Right lung (tissue), 2 donors: ENCODE measurements at regions not wholly inside any gene's neighbourhood (a gene's known extent, or its start where the extent isn't known, plus 50 kb on each side); places are given as distances from the start of the nearest gene placed in this dataset.

Experiments used
- DNase-seq, 2 donors: peaks; one replicate each; pipeline ENCODE4 v3.0.0-alpha.2; 2013

DNA sequence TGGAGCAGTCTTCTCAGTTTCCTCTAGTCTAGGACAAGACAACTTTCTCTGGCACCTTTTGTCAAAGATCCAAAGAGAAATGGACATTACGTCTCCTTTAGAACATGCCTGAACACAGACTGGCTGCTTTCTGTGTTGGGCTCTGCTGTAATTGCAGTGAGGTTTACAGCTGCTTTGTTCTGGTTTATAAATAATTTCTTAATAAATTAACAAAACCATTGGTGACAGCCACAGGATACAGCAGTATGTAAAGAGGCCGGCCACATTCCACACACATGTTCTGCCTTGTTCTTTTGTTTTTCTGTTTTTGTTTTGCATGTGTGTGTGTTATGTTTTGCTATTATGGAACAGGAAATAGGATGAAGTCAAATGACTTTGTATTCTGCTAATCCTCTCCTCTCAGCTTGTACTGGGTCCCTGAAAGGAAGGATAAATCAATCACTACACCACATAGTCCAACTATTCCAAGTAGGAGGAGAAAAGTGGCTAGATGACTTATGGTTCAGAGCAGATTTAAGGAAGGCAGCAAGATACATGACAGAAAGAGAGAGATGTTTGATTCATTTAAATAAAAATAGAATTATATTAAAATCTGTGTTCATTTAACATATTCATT is 161.5 kb upstream of the ESRRG start:
- no peak for DNase-seq

DNA sequence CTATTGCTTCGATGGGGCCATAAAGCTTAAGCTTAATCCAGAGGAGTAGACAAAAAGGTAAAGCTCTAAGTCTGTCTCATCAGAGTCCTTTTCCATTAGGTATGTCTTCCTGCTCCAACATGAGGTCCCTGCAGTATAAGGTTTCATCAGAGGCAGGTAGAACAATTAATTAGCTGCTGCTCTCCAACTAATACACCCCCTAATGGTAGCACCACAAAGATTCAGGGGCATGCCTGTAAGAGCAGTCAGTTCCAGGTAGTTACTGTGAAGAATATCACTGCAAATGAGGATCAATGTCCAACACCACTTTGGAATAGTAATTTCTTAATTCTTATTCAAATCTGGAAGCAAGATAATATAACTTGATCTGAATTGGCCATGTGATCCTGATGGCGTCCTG is 160.3 kb upstream of the ESRRG start:
- DNase-seq = no peak

DNA sequence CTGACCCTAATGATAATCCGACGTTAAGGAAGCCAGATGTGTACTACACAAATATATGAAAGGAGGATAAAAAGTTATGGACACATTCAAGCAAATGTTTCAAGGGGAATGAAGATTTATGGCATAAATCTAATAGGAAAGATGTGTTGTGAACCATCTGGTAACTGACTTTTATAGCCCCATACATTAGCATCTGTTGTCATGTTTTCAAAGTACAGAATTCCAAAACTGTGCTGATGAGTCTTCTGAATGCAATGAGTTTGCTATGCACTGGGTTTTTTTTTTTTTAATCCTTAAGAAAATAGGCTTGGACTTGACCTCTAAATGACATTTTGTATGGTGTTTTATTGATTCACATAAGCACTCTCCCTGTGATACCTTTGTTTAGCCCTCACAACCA is 158.5 kb upstream of the ESRRG start:
- no peak for DNase-seq

DNA sequence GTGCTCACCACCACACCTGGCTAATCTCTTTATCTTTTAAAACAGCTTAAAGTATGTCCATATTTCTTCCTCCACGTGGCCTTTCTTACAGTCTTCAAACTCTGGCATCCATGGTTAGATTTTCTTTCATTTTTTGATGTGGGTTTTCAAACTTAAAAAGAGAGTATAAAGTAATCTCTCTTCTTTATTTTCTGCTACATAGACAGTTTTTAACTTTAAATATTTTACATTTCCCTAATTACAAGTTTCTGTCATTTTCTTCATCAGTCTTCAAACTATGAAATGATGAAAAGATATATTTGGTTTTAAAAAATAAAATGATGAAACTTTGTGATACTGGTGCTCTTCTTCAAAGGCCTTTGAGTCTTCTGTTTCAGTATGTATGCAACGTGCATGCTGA is 143.5 kb upstream of the ESRRG start:
- DNase-seq = no peak

DNA sequence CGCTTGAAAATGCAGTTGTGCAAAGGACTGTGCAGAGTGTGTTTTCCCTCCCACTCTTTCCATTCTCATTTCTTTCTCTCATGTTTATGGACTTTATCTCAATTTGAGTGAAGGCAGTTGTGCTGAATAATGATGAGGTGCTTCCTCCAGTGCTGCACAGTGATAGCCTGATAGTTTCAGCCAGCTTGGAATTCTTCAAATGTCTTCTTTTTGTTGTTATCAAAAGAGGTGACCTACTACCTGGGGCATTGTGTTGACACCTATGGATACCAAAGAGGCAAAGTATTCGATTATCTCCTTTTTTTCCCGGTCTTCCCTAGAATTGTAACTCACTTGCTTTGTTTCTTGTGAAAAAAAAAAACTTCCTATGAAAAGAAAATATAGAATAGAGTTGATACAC is 132.6 kb upstream of the ESRRG start:
- DNase-seq = no peak

DNA sequence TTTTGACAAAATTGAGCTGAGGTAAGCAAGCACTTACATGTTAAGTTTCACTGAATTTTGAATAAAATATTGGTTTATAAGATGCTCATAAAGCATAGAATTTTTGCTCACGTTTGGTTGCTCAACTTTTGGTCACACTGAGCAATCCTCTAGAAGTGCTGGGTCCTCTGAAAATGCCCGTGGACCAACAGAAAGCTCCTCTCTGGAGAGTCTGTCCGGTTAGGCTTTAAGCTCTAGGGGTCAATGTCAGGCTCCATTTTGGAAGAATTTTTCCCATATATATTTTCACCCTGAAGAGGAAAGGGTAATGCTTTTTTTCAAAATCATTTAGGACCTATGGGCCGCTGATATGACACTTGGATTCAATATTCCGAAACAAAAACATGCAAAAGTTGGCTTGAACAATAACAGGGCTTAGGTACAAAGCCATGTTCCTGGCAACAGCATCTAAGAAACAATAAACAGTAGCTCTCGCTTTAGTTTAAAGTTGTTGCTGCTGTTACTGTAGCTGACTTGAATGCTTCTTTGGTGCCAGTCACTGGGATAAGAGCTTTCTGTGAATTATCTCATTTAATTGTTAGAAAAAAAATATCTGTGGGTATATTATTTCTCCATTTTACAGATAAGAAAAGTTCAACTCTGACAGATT is 131.7 kb upstream of the ESRRG start:
- no peak for DNase-seq

DNA sequence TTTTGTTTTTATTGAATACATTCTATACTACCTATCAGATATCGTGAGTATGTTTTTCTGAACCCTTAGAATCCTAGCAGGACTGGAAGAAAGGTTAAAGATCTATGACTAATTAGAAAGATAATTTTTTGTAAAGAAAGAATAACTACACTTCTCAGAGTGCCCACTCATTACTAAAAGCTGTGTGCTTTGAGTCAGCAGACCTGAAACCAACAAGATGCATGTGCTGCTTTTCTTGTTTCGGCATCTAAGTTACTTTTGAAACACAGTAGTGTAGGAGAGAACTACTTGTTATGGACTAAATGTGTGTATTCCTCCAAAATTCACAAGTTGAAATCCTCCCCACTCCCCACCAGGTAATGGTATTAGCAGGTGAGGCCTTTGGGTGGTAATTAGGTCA is 127.8 kb upstream of the ESRRG start:
- DNase-seq = no peak

DNA sequence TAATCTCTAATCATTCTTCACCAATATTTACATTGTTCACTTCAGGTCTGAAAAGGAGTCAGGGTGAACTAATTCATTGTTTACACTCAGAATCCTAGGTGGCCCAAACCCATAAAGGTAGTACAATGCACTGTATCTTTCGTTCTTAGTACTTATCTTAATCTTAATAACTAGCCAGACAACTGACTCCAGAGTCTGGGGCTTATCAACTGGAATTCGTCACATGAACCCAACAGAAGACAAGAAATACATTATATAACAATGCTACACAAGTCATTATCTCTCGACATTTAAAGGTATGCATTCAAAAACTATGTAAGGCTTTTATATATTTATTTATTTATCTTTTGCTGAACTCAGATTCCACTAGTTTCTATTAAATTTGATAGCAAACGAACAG is 125.9 kb upstream of the ESRRG start:
- DNase-seq = no peak

DNA sequence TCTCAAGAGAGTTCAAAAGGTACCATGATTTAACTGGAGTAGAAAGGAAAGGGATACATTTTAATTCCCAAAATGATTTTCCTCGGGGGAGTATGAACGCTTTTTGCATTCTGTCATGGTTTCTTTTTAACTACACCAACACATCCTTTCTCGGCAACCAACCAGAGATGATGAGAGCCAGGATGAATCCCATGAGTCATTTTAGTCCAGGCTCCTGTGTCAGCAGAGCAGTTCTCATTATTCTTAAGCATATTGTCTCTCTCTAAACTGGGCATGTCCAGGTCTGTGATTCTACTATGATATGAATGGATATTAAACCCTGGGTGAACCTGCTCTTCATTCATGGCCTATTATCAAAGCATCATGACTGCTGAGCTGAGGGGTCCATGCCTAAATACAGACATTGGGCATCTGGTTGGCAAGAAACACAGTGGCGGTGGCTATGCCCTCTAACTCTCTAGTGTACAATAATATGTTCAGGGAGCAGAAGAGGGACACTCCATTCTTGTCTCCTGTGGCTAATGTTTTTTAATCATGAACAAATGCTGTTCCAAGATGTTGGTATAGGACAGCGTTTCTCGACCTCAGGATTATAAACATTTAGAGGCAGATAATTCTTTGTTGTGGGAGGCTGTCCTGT is 124.3 kb upstream of the ESRRG start:
- DNase-seq = no peak

DNA sequence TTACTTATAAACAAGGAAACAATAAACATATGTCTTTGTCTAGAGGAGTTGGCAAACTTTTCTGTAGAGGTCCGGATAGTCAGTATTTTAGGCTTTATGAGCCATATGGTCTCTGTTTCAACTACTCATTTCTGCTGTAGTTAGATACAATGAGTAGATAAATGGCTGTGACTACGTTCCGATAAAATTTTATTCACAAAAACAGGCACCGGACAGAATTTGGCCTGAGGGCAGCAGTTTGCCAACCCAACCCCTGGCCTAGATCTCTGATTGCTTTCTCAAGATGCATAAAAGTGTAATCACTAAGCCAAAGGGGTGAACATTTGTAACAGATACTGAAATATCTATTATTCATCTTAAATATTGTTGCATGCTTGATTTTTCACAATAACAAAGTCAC is 123.1 kb upstream of the ESRRG start:
- no peak for DNase-seq

DNA sequence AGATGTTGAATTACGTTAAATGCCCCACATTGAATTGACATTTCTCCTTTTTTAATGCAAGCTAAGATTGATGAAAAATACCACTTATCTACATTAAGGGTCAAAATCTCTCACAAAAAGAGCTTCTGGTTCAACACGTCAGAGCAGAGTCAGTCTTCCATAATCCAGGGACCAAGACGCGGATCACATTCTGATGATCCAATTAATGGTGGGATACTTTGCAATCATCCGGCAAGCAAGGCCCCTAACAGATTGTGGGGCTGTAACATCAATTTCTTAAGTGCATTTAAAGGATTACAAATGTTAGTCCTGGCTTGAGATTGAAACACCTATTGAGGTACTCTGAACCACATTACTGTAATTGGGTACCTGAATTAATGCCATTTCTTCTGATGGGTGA is 120.2 kb upstream of the ESRRG start:
- DNase-seq = no peak

DNA sequence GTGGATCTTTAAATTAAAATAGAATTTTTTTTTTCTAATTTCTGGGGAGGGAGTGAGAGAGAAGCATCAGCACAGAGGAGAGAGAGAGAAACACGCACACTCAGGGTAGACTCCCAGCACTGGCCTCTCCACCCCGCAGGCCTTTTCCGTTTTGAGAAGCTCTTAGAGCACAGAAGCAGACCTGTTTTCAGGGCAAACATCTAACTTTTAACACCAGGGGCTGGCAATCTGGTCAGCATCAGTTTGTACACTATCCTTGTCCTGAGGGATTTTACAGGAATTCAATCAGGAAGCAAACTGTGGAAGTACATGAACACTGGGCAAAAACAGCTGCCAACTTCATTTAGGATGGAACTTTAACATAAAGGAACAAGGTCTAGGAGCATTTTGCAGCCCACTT is 117.9 kb upstream of the ESRRG start:
- no peak for DNase-seq

DNA sequence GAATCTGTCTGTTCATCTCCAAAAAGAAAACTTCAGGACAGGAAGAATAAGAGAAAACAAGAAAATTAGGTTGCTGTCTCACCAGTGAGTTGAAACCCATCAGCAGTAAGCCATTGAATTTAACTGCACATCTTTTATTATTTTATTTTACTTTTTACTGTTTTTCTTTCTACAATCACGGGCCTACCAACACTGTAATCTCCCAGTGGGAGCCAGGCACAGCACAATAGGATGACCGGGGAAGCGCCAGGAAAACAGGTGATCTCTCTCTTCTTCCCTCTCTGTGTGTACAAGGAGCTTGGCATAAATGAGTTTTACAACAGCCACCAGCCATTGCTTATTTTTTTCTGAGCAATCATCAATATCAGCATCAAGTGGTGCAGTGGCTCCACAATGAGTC is 113.1 kb upstream of the ESRRG start:
- no peak for DNase-seq

DNA sequence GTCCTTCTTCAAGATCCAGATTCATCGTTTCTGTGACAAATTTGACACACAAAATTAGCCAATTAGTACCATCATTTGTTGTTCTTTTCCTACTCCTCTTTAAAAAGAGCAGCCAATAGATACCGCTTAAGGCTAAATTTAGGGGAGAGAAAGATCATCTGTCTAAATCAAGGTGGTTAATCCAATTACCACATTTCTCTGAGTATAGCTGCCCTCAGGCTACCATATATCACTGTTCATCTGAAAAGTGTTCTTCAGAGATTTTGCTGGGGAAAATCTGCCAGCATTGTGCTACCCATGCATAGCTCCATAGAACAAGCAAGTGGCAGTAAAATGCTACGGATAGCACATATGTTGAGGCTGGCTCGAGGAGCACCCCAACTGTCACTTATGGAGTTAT is 110.3 kb upstream of the ESRRG start:
- DNase-seq = no peak

DNA sequence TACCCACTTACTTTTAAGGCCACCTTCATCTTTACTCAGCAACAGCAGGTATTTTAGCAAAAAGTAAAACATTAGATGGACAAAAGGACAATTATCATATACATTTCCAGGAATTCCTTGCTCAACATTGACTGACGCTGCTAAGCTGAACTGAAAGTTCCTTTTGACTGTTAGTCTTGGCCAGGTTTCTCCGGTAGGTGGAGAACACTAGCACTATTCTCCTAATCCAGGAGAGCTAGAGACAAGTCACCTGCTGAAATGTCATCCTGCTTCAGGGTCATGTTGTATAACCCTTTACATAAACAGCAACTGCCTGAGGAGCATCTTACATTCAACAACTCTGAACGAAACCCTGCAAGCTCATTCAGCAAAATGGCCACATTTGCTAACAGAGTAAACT is 109.0 kb upstream of the ESRRG start:
- no peak for DNase-seq

DNA sequence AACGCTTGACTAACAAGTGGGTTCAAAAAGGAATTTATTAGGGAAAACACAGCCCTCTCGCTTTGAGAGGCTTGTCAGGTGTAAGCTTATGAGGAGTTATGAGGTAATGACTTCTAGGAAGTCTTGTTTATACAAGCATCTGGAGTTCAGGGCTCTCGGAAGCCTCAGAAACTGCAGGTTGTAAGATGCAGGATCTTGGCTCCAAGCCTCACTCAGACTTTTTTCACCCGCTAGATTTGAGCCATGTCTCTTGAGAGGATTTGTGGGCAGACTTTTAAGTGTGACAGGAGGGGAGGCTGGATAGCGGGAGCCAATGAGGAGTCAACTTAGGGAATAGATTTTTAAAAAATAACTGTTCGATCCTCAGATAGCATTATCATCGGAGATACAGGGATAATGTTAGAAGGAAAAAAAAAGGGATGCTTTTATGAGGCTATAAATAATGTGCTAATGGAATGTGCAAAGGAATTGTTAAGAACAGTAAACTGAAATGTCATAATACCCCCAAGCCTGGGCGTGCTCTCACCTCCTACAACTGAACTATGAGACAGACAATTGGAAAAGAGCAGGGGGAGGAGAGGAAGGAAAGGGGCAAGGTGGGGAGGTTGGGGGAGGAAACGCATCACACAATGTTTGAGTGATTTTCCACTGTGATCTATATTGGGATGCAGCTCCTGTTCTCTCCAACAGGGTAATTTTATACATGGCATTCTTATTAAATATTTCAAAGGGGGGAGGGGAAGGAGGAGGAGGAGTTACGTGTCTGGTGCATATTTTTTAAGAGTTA is 107.4 kb upstream of the ESRRG start:
- DNase-seq = peak; percentile 17 to 24

DNA sequence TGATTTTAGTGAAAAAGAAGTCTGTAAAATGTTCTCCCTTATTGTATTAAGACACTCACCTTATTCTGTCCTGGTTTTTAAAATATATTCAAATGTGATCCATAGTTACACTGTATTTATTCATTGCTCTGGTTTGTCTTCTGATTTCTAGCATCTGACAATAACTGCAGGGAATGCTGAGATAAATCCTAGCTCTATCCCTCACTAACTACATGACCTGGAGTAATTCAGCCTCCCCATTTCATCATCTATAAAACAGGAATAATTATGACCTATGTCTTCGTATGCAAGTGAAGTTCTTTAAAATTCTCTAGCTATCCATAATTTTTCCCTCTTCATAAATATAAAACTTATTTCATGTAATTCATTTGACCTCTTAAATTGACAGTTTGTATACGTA is 104.0 kb upstream of the ESRRG start:
- DNase-seq = no peak

DNA sequence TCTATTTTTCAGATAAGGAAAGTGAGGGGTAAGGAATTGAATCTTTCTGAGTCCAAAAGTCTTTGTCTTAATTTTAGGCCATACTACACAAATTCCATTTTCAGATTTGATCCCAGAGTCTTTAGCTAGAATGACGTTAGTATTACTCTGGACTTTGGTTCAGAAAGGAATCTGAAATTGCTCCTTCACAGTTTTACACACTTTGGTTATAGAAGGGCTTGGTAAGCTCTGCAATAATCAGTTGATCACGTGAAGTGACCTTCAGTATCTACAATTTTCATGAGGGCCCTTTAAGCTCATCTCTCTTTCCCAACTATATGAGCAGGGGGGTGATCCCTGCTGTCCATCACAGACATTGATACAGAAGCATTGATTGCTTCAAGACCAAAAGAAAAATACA is 103.4 kb upstream of the ESRRG start:
- DNase-seq = no peak

DNA sequence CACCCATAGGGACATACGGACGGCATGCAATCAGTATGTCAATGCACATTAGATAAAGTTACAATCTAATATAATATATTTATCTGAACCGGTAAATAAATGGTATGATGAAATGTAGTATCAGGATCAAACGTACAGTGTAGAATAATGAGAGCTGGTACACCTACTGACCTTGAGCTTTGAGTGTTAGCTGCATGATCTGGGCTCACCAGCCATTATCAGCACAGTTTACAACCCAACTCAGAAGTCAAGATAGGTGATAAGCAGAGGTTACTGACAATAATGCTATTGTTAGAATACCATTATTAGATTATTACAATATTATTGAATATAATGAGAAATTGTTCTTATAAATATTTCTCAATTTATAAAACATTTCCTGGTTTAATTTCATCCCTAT is 103.0 kb upstream of the ESRRG start:
- no peak for DNase-seq

DNA sequence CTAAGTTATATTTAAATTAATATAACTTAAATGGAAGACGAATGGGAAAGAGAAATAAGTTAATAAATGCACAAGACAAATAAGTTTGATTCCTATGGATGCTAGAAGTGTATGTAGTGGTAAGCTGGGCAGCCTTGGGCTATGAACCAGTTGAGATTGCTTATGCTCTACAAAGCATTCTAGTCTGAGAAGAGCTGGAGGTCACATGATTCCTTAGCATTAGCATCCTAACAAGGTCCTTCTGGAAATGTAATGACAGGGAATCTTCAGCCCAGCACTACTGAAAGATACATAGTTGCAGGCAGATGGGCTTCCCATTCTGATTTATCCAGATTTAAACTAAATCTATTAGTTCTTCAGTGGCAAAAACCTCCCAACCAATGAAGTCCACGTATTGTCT is 102.3 kb upstream of the ESRRG start:
- no peak for DNase-seq

DNA sequence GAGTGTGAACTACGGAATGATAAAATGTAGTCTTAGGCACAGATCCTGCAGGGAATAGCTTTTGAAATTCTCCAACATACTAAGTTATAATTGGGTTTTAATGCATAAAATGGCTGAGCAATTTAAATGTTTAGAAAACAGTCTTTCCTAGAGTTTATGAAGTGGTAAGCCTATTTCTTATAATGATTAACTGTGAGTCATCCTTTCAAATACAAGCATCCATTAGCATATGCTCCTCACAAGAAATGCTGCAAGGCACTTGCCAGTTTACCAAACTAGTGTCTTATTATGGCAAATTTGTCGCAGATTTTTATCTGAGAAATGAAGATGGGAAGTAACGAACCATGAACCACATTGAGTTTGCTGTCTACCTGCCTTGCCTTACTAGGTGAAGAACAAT is 101.3 kb upstream of the ESRRG start:
- DNase-seq = no peak

DNA sequence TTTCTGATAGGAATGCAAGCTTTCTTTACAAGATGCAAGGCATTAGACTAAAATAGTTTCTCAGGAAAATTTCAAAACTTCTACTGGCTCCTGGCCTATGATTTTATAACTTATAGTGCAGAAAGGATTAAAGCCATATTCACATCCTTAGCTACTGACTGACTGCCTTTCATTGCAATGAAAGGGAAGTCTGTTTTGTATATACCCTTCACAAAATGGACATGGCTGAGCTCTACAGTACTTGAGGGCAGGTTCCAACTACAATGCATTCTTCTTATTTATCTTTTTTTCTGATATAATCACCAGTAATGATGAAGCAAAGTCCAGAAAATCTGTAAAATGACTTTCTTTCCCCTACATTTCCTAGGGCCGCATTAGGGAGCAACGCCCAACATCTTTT is 100.5 kb upstream of the ESRRG start:
- no peak for DNase-seq

DNA sequence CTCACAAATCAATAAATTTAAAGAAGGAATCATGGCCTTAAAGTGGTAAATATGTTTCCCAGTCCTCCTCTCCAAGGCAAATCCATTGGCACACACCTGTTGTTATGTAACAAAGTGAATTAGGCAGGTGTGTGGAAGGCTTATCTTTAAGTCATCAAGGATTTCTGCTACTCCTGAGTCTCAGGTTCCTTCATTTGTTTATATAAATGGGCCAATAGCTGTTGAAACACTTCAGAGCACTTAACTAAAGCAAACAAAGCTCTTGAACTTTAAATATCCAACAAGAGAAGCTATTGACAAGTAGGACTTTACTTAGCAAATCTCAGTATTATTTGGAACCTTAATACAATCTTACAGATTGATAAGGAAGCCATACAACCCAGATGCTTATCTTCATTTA is 99.3 kb upstream of the ESRRG start:
- peak in 1 of 2 donors; percentile 39 for DNase-seq
